AG10803 (cell line): ENCODE measurements at regions not wholly inside any gene's neighbourhood (a gene's known extent, or its start where the extent isn't known, plus 50 kb on each side); places are given as distances from the start of the nearest gene placed in this dataset.

Experiments
- DNase-seq: peaks from one replicate; pipeline ENCODE4 v3.0.0; 2010; ENCODE audit warnings: low read depth
- H3K4me3 ChIP-seq: 2 replicates; pipeline ENCODE4 v1.5.1; 2011; ENCODE audit warnings: mild to moderate bottlenecking, low read length, control low read depth
- TF ChIP-seq, protein P1 (sequence below): conservative IDR thresholded peaks from 2 replicates; pipeline ENCODE4 v1.5.1; 2011; ENCODE audit warnings: mild to moderate bottlenecking, low read length, control low read depth, inconsistent platforms

DNA sequence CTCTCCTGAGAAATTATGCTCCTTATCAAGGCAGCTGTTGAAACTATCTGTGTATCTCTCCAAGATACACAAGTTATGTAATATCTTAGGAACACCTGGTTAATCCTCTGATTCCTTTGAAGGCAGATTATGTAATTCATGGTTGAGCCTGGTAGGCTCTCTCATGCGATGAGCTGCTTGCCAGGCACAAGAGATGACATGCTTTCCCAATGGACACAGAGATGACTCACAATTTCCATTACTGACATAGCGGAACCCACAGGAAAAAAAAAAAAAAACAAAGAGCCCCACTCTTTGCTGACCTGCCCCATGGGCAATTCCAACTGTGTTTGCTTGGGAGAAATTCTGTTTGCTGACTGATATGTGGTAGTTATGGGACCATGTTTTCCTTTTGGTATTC lies 736.4 kb upstream of the PHF14 start:
- no peak for DNase-seq
- TF ChIP-seq, protein P1, sequence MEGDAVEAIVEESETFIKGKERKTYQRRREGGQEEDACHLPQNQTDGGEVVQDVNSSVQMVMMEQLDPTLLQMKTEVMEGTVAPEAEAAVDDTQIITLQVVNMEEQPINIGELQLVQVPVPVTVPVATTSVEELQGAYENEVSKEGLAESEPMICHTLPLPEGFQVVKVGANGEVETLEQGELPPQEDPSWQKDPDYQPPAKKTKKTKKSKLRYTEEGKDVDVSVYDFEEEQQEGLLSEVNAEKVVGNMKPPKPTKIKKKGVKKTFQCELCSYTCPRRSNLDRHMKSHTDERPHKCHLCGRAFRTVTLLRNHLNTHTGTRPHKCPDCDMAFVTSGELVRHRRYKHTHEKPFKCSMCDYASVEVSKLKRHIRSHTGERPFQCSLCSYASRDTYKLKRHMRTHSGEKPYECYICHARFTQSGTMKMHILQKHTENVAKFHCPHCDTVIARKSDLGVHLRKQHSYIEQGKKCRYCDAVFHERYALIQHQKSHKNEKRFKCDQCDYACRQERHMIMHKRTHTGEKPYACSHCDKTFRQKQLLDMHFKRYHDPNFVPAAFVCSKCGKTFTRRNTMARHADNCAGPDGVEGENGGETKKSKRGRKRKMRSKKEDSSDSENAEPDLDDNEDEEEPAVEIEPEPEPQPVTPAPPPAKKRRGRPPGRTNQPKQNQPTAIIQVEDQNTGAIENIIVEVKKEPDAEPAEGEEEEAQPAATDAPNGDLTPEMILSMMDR = no peak
- no peak overlapping the region for H3K4me3 ChIP-seq

DNA sequence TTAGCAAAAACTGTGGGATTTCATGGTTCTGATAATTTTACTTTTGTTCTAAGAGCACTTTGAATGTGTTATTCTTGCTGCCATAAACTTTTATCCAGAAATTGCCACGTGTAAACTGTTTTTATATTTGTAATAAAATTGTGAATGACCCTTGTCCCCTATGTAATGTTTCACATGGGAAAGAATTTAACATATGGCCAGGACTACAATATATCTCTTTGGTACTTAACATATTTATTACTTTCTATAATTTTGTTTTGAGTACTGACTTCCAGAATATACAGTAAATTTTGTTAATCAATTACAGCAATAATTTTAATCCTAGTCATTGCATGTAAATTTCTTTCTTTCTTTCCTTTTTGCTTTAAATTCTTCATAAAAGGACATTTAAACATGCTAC lies 735.0 kb upstream of the PHF14 start:
- no peak overlapping the region for H3K4me3 ChIP-seq
- no peak for DNase-seq
- TF ChIP-seq, protein P1 = no peak

GRCh38 chr7:10239695-10240345 lies 733.9 kb upstream of the PHF14 start:
- TF ChIP-seq, protein P1 = no peak
- no peak overlapping the region for H3K4me3 ChIP-seq
- DNase-seq = no peak

DNA sequence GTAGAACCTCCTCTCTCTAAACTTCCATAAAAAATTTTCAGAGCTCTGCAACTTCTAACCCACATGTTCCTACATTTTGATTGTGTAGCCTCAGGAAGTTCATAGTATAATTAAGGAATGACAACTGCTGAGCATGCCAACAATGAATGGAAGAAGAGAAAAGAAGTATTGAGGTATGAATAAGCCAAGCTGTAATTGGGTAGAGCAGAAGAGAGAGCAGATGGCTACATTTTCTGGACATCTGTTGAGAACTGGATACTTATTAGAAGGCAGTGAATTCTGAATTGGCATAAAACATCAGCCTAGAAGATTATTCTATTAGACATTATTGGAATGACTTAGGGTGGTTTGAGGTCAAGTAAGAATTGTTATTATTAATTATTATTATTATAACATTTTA lies 728.3 kb upstream of the PHF14 start:
- DNase-seq = no peak
- TF ChIP-seq, protein P1 = no peak
- H3K4me3 ChIP-seq = no peak overlapping the region

GRCh38 chr7:10257438-10257837 lies 716.2 kb upstream of the PHF14 start:
- DNase-seq = no peak
- H3K4me3 ChIP-seq = no peak overlapping the region
- TF ChIP-seq, protein P1 = no peak

- no peak overlapping the region for H3K4me3 ChIP-seq
- DNase-seq = no peak
- TF ChIP-seq, protein P1 = no peak
These were observed 706.7 kb upstream of the PHF14 start for GRCh38 chr7:10266976-10267375.

- no peak overlapping the region for H3K4me3 ChIP-seq
- no peak for DNase-seq
- TF ChIP-seq, protein P1 = no peak
These were observed 705.6 kb upstream of the PHF14 start for GRCh38 chr7:10268034-10268433.
